ENCODE measurements at regions not wholly inside any gene's neighbourhood (a gene's known extent, or its start where the extent isn't known, plus 50 kb on each side); places are given as distances from the start of the nearest gene placed in this dataset.

DNA sequence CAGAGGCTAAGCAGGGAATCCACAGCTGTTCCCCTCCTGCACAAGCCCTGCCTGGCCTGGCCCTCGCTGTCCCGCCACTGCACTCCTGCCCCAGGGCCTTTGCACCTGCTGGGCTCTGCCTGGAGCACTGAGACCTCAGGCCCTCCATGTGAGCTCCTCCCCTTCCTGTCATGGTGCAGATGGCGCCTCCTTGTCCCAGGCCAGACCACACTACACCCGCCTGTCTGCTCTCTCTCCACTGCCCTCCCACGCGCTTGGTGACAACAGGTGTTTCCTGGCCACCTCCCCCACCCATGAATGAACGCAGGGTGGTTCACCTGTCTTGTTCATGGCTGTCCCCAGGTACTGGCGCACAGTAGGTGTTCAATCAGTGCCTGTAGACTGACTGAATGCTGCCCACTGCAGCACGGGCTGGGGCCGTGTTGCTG lies 82.9 kb downstream of the NCOR2 start:
- TF ChIP-seq, protein P1, sequence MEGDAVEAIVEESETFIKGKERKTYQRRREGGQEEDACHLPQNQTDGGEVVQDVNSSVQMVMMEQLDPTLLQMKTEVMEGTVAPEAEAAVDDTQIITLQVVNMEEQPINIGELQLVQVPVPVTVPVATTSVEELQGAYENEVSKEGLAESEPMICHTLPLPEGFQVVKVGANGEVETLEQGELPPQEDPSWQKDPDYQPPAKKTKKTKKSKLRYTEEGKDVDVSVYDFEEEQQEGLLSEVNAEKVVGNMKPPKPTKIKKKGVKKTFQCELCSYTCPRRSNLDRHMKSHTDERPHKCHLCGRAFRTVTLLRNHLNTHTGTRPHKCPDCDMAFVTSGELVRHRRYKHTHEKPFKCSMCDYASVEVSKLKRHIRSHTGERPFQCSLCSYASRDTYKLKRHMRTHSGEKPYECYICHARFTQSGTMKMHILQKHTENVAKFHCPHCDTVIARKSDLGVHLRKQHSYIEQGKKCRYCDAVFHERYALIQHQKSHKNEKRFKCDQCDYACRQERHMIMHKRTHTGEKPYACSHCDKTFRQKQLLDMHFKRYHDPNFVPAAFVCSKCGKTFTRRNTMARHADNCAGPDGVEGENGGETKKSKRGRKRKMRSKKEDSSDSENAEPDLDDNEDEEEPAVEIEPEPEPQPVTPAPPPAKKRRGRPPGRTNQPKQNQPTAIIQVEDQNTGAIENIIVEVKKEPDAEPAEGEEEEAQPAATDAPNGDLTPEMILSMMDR (IDR thresholded peaks at IDR 0.05): no peak
- TF ChIP-seq POLR2A (IDR thresholded peaks at IDR 0.05): no peak
